Testis (tissue), 2 donors: ENCODE measurements at regions not wholly inside any gene's neighbourhood (a gene's known extent, or its start where the extent isn't known, plus 50 kb on each side); places are given as distances from the start of the nearest gene placed in this dataset.

Source experiments
- DNase-seq: peaks from one replicate; pipeline ENCODE4 v3.0.0-alpha.2; 2019
- H3K27ac ChIP-seq, 2 donors: fragments of 200-600 bp; sonication (generic); one replicate each; pipeline ENCODE4 v1.5.1; 2019
- H3K27me3 ChIP-seq: fragments of 200-600 bp; sonication (generic); one replicate; pipeline ENCODE4 v1.5.1; 2019
- H3K36me3 ChIP-seq: fragments of 200-600 bp; sonication (generic); one replicate; pipeline ENCODE4 v1.5.1; 2017; ENCODE audit warnings: low read depth; ENCODE audit errors: missing control alignments
- H3K4me1 ChIP-seq: fragments of 200-600 bp; sonication (generic); one replicate; pipeline ENCODE4 v1.5.1; 2019
- H3K4me3 ChIP-seq, 2 donors: fragments of 200-600 bp; sonication (generic); one replicate each; pipeline ENCODE4 v1.5.1; 2017 to 2019
- H3K9me3 ChIP-seq: fragments of 200-600 bp; sonication (generic); one replicate; pipeline ENCODE4 v1.5.1; 2017
- CTCF ChIP-seq, 3 experiments: fragments of 450-650 bp in 2 of 3; fragments of 200-600 bp in 1 of 3; sonication (generic) in 1 of 3; IDR thresholded peaks; one replicate each; pipeline ENCODE4 v1.5.1; 2016 to 2019; ENCODE audit warnings: antibody characterized with exemption in 3 of 3, mild to moderate bottlenecking in 2 of 3, moderate library complexity in 1 of 3
- POLR2A ChIP-seq: fragments of 450-650 bp; IDR thresholded peaks from one replicate; pipeline ENCODE4 v1.6.1; 2017; ENCODE audit warnings: antibody characterized with exemption, mild to moderate bottlenecking, moderate library complexity
- WGBS, 2 donors: methylation state at CpG; one replicate each; pipeline ENCODE4 v1.1.5; 2018; 5-methylcytosine and 5-hydroxymethylcytosine counted together
- intact Hi-C: fragments of 100-400 bp; cut with DNase I; formaldehyde crosslinking; loops from one replicate; pipeline ENCODE4 v1.15.1; 2023; ENCODE audit warnings: low total_unique reads

- intact Hi-C loops: no loop called here
- H3K4me1 ChIP-seq: no peaks in the 10 kb centered on the region
- no peaks in the 10 kb centered on the region for H3K9me3 ChIP-seq
- H3K27me3 ChIP-seq: no peaks in the 10 kb centered on the region
- 36 to 52% methylated on average over 3 of the region's 3 CpGs for WGBS, 2 donors
- no peak overlapping the region for H3K27ac ChIP-seq
- no peak for TF ChIP-seq CTCF (IDR thresholded peaks at IDR 0.05)
- TF ChIP-seq POLR2A: no peak
- no peak overlapping the region for H3K4me3 ChIP-seq
- H3K36me3 ChIP-seq: no peaks in the 10 kb centered on the region
- DNase-seq: no peak
These were observed 56.9 kb upstream of the NPY start for GRCh38 chr7:24227068-24227467.

- H3K9me3 ChIP-seq: no peaks in the 10 kb centered on the region
- WGBS, 2 donors: 58 to 73% methylated on average over 7 to 8 of the region's 8 CpGs
- DNase-seq: no peak
- no peak overlapping the region for H3K4me3 ChIP-seq
- no peaks in the 10 kb centered on the region for H3K4me1 ChIP-seq
- TF ChIP-seq CTCF (IDR thresholded peaks at IDR 0.05) (no peak), POLR2A (no peak)
- no peak overlapping the region for H3K27ac ChIP-seq
- intact Hi-C loops: no loop called here
- H3K27me3 ChIP-seq: no peaks in the 10 kb centered on the region
- H3K36me3 ChIP-seq: no peaks in the 10 kb centered on the region
These were observed 56.2 kb upstream of the NPY start for GRCh38 chr7:24227603-24228359.

GRCh38 chr7:24229481-24230226, 54.3 kb upstream of the NPY start:
- intact Hi-C loops: no loop called here
- no peaks in the 10 kb centered on the region for H3K4me1 ChIP-seq
- H3K27me3 ChIP-seq: no peaks in the 10 kb centered on the region
- 66 to 75% methylated on average over 9 of the region's 9 CpGs for WGBS, 2 donors
- no peaks in the 10 kb centered on the region for H3K36me3 ChIP-seq
- TF ChIP-seq CTCF (IDR thresholded peaks at IDR 0.05) (no peak), POLR2A (no peak)
- no peak overlapping the region for H3K27ac ChIP-seq
- no peak overlapping the region for H3K4me3 ChIP-seq
- no peaks in the 10 kb centered on the region for H3K9me3 ChIP-seq
- no peak for DNase-seq

- no peak for DNase-seq
- H3K4me1 ChIP-seq: no peaks in the 10 kb centered on the region
- no peak overlapping the region for H3K4me3 ChIP-seq
- intact Hi-C loops: no loop called here
- no peak overlapping the region for H3K27ac ChIP-seq
- no peaks in the 10 kb centered on the region for H3K36me3 ChIP-seq
- no peaks in the 10 kb centered on the region for H3K27me3 ChIP-seq
- no peaks in the 10 kb centered on the region for H3K9me3 ChIP-seq
- TF ChIP-seq POLR2A: no peak
- no peak for TF ChIP-seq CTCF (IDR thresholded peaks at IDR 0.05)
These were observed 52.5 kb upstream of the NPY start for GRCh38 chr7:24231493-24231892.

- 61 to 69% methylated on average over 2 of the region's 2 CpGs for WGBS, 2 donors
- DNase-seq: no peak
- TF ChIP-seq CTCF (IDR thresholded peaks at IDR 0.05) (no peak), POLR2A (no peak)
- H3K27me3 ChIP-seq: no peaks in the 10 kb centered on the region
- H3K27ac ChIP-seq: no peak overlapping the region
- H3K4me3 ChIP-seq: no peak overlapping the region
- intact Hi-C loops: no loop called here
- H3K4me1 ChIP-seq: no peaks in the 10 kb centered on the region
- H3K9me3 ChIP-seq: no peaks in the 10 kb centered on the region
- H3K36me3 ChIP-seq: no peaks in the 10 kb centered on the region
These were observed 50.6 kb upstream of the NPY start for GRCh38 chr7:24233386-24233785.
